A549 (cell line): ENCODE measurements at regions not wholly inside any gene's neighbourhood (a gene's known extent, or its start where the extent isn't known, plus 50 kb on each side); places are given as distances from the start of the nearest gene placed in this dataset.

Experiments used
- CEBPB ChIP-seq, 2 experiments: fragments of >200 bp in 1 of 2; sonication (Bioruptor Twin) in 1 of 2; formaldehyde crosslinking in 1 of 2; IDR thresholded peaks; 2 replicates each; pipeline ENCODE4 v1.6.1; 2012 to 2016
- CTCF ChIP-seq: fragments of >200 bp; sonication (Bioruptor Twin); formaldehyde crosslinking; IDR thresholded peaks from 3 replicates; pipeline ENCODE4 v1.5.1; 2016
- EP300 ChIP-seq, 2 experiments: fragments of >200 bp; sonication (Bioruptor Twin); formaldehyde crosslinking; IDR thresholded peaks; 2 replicates in 1 of 2; 3 replicates in 1 of 2; pipeline ENCODE4 v1.6.1; 2016 to 2017
- ESRRA ChIP-seq: fragments of 150-350 bp; IDR thresholded peaks from 2 replicates; pipeline ENCODE4 v1.6.1; 2014; ENCODE audit warnings: mild to moderate bottlenecking, low read length, borderline replicate concordance
- FOSL2 ChIP-seq, 2 experiments: fragments of 450-650 bp in 1 of 2; fragments of >200 bp in 1 of 2; sonication (Bioruptor Twin) in 1 of 2; formaldehyde crosslinking; IDR thresholded peaks; 2 replicates each; pipeline versions ENCODE4 v1.5.0 to v1.6.1; 2016 to 2020; ENCODE audit warnings: mild to moderate bottlenecking in 1 of 2, moderate library complexity in 1 of 2
- HOXA7 ChIP-seq: fragments of 250-450 bp; sonication (Bioruptor Pico); IDR thresholded peaks from 2 replicates; pipeline ENCODE4 v1.5.0; 2020; ENCODE audit warnings: mild to moderate bottlenecking, moderate library complexity
- MAX ChIP-seq: IDR thresholded peaks from 2 replicates; pipeline ENCODE4 v1.6.1; 2012
- POLR2A ChIP-seq: IDR thresholded peaks from 2 replicates; pipeline ENCODE4 v1.6.1; 2012; ENCODE audit warnings: mild to moderate bottlenecking, low read length
- RAD21 ChIP-seq, 2 experiments: fragments of >200 bp in 1 of 2; sonication (Bioruptor Twin) in 1 of 2; formaldehyde crosslinking in 1 of 2; IDR thresholded peaks in 1 of 2; conservative IDR thresholded peaks in 1 of 2; 2 replicates in 1 of 2; 3 replicates in 1 of 2; pipeline ENCODE4 v1.6.1; 2012 to 2018; ENCODE audit warnings: inconsistent platforms in 1 of 2
- REST ChIP-seq: fragments of 200-600 bp; sonication (generic); IDR thresholded peaks from 2 replicates; pipeline ENCODE4 v1.6.1; 2016; ENCODE audit warnings: antibody characterized with exemption, mild to moderate bottlenecking, moderate library complexity
- RFX5 ChIP-seq: fragments of 450-650 bp; IDR thresholded peaks from 2 replicates; pipeline ENCODE4 v1.7.1; 2014; ENCODE audit warnings: antibody characterized with exemption, mild to moderate bottlenecking, moderate library complexity
- RNF2 ChIP-seq: fragments of 200-600 bp; sonication (generic); IDR thresholded peaks from 2 replicates; pipeline ENCODE4 v1.6.1; 2016; ENCODE audit warnings: low read depth, mild to moderate bottlenecking, antibody characterized with exemption, moderate library complexity, borderline replicate concordance
- ZFP36 ChIP-seq: fragments of 450-650 bp; IDR thresholded peaks from 2 replicates; pipeline ENCODE4 v1.6.1; 2014; ENCODE audit warnings: borderline replicate concordance; ENCODE audit not compliant: partially characterized antibody

GRCh38 chrX:127305013-127305412, 485.5 kb downstream of the PRR32 start:
- TF ChIP-seq ESRRA (no peak), CTCF (no peak), FOSL2 (IDR thresholded peaks at IDR 0.05) (no peak), FOSL2 (CRISPR knock-in tag; IDR thresholded peaks at IDR 0.05) (no peak), RFX5 (no peak), CEBPB (IDR thresholded peaks at IDR 0.05) (no peak), EP300 (IDR thresholded peaks at IDR 0.05) (no peak), RNF2 (no peak), RAD21 (conservative IDR thresholded peaks at IDR 0.05 in 1 of 2, IDR thresholded peaks at IDR 0.05 in 1 of 2) (no peak), MAX (no peak), REST (no peak), ZFP36 (no peak), HOXA7 (CRISPR knock-in tag) (no peak), POLR2A (no peak)
